Choroid plexus epithelial cell (primary cell): ENCODE measurements at regions not wholly inside any gene's neighbourhood (a gene's known extent, or its start where the extent isn't known, plus 50 kb on each side); places are given as distances from the start of the nearest gene placed in this dataset.
"Not testable (repeated sequence)": the region's sequence is repeated elsewhere in the genome, so short reads cannot be mapped to it uniquely, and the experiment has no call there.

Experiments
- DNase-seq: peaks from one replicate; pipeline ENCODE4 v3.0.0-alpha.2; 2010; ENCODE audit warnings: low read depth
- H3K4me3 ChIP-seq: 2 replicates; pipeline ENCODE4 v1.5.1; 2011; ENCODE audit warnings: low read depth, mild to moderate bottlenecking, control low read depth, low read length, moderate library complexity
- CTCF ChIP-seq: conservative IDR thresholded peaks from 2 replicates; pipeline ENCODE4 v1.5.1; 2011; ENCODE audit warnings: low read depth, mild to moderate bottlenecking, control low read depth, inconsistent platforms, low read length, moderate library complexity

DNA sequence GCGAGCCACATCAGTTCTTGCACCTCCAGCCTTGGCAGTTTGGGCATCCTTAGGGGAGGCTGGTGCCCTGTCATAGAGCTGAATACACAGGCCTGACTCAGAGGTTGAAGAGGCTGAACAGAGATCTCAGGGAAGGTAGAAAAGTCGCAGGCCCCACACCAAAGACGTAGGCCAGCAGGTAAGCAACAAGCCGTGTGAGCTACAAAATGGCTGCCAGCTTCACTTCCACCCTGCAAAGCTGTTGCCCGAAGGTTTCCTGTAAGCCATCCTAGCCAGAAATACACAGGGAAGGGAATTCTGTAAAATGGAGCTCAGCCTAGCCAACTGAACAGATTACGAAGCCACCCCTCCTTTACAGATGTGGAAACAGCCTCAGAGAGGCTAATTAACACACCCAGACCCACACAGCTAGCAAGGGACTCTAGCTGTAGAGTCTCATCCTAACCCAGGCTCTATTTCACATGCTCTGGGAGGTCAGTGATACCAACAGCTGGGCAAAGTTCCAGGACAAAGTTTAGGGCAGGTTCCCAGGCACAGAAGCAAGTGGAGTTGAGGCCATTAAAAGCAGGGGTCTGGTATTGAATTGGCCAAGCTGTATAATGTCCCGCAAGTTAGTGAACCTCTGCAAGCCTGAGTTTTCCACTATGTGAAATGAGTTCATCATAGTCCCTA is 66.3 kb upstream of the RASGRF1 start:
- DNase-seq, result no peak
- H3K4me3 ChIP-seq, result no peak overlapping the region
- no peak for TF ChIP-seq CTCF

DNA sequence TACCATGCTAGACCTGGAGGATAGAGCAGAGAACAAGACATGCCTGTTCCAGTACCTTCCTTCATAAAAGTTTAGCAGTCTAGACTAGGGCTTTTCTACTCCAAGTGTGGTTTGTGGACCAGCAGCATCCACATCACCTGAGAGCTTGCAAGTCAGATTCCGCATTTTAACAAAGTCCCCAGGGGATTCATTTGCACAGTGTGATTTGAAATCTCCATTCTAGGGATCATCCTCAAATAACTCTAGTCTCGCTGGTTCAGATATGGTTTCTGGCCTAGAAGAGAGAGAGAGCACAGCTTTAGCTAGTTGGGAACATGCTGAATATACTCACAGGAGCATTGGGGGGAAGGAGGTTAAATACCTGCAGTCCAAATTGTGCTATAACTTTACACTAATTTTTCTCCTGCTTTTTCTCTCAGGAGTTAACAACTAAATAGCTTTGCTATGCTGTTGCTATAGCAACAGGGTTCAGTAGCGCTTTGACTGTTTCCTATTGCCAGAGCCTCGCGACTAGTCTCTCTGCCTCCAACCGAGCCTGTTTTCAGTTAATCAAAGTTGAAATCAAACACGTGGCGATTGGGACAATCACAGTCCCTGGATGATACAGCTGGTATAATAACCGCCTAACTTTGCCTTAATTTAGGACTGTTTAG is 64.0 kb upstream of the RASGRF1 start:
- no peak for TF ChIP-seq CTCF
- peak; percentile 28 for DNase-seq
- H3K4me3 ChIP-seq, result no peak overlapping the region

GRCh38 chr15:79144290-79144689 is 53.7 kb upstream of the RASGRF1 start:
- DNase-seq, H3K4me3 ChIP-seq: not testable (repeated sequence)

- H3K4me3 ChIP-seq, result no peak overlapping the region
- peak; percentile 2 for DNase-seq
- TF ChIP-seq CTCF, result no peak
Measured at GRCh38 chr15:79140846-79141570, 50.4 kb upstream of the RASGRF1 start.
